Myocyte (in vitro differentiated cells): ENCODE measurements at regions not wholly inside any gene's neighbourhood (a gene's known extent, or its start where the extent isn't known, plus 50 kb on each side); places are given as distances from the start of the nearest gene placed in this dataset.
"Not testable (repeated sequence)": the region's sequence is repeated elsewhere in the genome, so short reads cannot be mapped to it uniquely, and the experiment has no call there.

Experiments
- DNase-seq: peaks from one replicate; pipeline ENCODE4 v3.0.0-alpha.2; 2012; ENCODE audit warnings: low read depth

- DNase-seq = peak; percentile 68
These were observed 91.1 kb upstream of the CLPB start for GRCh38 chr11:72525466-72525865.

DNA sequence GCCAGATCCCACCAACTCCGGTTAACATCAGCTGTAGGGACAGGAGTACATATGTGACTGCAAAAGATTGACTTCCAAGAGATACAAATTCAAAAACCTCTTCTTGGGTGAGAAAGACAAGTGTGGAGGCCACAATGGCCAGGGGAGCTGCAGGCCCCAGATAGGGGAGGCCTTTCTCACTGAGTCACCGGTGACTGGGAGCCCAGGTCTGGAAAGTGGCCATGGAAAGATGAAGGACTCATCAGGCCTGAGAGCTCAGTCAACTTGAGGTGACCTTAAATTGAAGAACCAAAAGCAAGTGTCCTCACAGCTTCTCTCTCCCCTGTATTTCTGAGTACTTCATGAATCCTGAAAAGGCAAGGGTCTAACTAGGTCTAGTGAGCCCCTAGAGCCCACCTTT, 90.4 kb upstream of the CLPB start:
- DNase-seq = peak; percentile 36

DNA sequence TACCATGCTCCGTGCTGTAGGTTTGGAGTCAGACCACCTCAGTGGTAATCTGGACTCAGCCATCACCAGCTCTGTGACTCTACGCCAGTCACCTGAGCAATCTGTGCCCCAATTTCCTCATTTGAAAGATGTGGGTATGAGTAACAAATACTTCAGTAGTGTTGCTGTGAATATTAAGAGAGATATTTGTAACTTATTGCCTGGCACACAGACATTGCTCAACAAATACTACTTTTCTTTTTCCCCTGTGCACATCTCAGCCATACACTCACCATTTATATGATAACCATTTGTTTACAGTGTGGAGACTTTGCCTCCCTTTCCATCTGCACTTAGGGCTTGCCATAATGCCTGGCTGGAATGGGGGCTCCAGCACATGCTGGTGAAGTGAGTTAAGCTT, 89.7 kb upstream of the CLPB start:
- no peak for DNase-seq

DNA sequence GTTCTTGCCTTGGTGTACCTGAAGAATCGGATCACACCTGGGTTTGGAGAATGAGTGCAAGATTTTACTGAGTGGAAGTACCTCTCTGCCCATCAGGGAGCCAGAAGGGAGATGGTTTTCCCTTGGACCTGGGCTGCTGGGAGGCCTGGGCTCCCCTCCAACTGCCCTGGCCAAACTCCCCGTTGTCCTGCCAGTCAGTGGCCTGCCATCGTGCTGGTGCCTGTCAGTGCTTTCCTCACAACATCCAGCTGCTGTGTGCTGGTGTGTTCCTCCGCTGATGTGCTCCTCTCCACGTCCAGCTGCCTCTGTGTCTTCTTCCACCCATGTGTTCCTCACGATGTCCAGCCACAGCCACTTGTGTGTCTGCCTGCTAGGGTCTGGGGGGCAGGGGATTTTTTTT, 87.9 kb upstream of the CLPB start:
- DNase-seq = no peak

DNA sequence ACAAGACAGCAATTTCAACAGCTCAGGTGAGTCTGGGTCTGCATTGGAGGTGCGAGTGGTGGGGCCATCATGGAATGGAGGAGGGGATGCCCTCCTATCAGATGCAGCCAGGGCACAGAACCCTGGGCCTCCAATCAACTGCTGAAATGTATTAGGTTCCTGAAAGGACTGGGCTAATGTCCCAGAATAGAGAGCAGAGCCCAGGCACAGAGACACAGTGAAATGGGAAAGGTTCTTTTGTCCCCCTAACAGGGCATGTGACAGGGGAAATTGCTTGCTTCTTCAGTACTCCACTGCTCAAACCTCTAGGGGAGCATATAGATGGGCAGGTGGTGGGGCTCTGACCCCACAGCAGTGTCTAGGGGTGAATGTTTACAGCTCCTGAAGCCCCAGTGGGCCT, 87.3 kb upstream of the CLPB start:
- no peak for DNase-seq

GRCh38 chr11:72520815-72521214, 86.5 kb upstream of the CLPB start:
- DNase-seq = no peak

- DNase-seq = not testable (repeated sequence)
These were observed 85.6 kb upstream of the CLPB start for GRCh38 chr11:72519882-72520281.

DNA sequence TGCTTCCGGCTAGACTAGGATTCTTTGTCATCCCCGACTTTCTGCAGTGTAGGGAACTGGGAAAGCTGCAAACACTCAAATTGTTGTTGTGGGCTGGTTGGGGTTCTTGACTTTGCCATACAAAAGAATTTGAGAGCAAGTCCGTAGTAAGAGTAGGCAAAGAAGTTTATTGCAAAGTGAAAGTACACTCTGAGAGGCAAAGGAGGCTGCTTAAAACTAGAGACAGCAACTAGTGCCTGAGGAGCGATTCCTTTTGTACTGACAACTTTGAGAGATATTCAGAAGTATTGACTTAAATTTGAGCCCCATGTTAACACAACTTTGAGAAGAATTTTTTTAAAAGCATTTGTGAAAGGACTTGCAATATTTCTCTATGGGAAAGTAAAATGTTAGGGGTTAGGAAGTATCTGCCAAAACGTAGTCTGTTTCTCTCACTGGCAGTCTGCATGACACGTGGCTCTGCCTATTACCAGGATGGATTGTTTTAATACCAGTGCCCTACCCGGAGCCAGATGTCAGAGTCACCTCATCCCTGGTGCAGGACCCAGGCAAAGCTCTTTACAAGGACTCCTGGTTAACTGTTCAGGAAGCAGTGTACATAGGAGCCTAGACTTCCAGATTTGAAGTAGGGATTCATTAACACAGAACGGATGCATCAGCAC, 85.0 kb upstream of the CLPB start:
- peak; percentile 34 for DNase-seq

DNA sequence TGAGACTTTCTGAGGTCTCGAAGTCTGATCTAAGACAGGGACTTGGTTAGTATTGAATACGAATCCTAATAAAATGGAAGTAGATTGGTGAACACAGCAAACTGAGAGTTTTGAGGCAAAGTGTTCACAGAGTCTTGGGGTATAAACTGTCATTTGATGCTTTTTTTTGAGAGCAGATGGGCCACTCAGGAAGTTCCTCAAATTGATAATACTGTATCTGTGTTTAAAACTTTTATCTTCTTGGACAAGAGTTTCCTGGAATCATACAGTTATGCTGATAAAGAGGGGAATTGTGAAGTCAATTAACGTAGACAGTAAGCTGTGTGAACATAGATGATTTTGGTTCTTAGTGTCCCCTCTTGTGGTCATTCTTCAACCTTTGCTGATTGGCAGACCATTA, 80.0 kb upstream of the CLPB start:
- DNase-seq = no peak

- no peak for DNase-seq
These were observed 79.1 kb upstream of the CLPB start for GRCh38 chr11:72513411-72513810.

GRCh38 chr11:72512956-72513355, 78.6 kb upstream of the CLPB start:
- DNase-seq = no peak

DNA sequence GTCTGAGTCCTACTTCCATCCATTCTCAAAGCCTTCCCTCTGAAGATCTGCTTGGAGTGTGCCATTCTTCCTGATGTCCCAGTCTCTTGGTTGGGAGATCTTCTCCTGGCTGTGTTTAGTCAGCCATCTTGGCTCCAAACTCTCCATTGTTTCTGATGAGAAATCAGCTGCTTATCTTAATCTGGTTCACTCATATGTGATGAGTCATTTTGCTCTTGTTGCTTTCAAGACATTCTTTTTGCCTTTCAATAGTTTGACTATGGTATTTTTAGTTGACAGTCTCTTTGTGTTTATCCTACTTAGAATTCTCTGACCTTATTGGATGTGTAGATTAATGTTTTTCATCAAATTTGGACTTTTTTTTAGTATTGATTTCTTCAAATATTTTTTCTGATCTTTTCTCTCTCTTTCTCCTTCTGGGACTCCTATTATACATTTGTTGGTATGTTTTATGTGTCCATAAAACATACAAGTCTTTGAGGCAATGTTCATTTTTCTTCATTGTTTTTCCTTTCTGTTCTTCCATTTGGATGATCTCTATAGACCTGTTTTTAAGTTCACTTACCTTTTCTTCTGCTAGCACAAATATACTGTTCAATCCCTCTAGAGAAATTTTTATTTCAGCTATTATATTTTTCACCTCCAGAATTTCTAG, 77.2 kb upstream of the CLPB start:
- peak; percentile 7 for DNase-seq

DNA sequence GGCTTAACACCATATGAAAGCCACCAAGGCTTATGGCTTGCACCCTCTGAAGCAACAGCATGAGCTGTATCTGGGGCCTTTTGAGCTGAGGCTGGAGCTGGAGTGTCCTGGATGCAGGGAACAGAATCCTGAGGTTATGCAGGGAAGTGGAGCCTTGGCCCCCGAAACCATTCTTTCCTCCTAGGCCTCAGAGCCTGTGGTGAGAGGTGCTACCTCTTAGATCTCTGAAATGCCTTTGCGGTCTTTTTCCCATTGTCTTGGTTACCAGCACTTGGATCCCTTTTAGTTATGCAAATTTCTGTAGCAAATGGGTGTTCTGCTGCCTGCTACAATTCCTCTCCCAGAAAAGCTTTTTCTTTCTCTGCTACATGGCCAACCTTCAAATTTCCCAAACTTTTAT, 72.7 kb upstream of the CLPB start:
- no peak for DNase-seq

- DNase-seq = peak; percentile 43
These were observed 63.4 kb upstream of the CLPB start for GRCh38 chr11:72497731-72498130.

- DNase-seq = no peak
These were observed 59.7 kb upstream of the CLPB start for GRCh38 chr11:72494109-72494429.

GRCh38 chr11:72493426-72494108, 59.2 kb upstream of the CLPB start:
- DNase-seq = peak; percentile 47

DNA sequence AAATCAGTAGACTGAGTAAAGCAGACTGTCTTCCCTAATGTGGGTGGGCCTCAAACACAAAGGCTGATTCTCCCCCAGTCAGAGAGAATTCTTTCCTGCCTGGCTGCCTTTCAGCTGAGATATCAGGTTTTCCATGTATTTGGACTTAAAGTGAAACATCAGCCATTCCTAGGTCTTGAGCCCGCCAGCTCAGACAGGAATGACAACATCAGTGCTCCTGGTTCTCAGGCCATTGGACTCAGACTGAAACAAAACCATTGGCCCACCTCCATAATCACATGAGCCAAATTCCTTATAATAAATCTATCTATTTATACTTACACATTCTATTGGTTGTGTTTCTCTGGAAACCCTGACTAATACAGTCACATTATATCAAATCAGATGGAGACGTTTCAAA, 56.7 kb upstream of the CLPB start:
- DNase-seq = no peak
